B cell (primary cell): ENCODE measurements at regions not wholly inside any gene's neighbourhood (a gene's known extent, or its start where the extent isn't known, plus 50 kb on each side); places are given as distances from the start of the nearest gene placed in this dataset.

Experiments used
- ATAC-seq: fragments of 200-7000 bp; cut with Tn5 transposase; one replicate; pipeline ENCODE4 v1.10.0; 2021; ENCODE audit warnings: low read depth, mild to moderate bottlenecking, moderate number of reproducible peaks, moderate library complexity
- CTCF ChIA-PET: fragments of 350-600 bp; sonication (Branson Sonifier 250); formaldehyde crosslinking; loops from one replicate; lab custom pipeline; 2021; ENCODE audit warnings: antibody characterized with exemption, inconsistent platforms; lab: Charles Lee
- POLR2A ChIA-PET: fragments of 350-600 bp; sonication (Branson Sonifier 250); formaldehyde crosslinking; loops from one replicate; lab custom pipeline; 2021; ENCODE audit warnings: antibody characterized with exemption; lab: Charles Lee
- DNase-seq: peaks from one replicate; pipeline ENCODE4 v3.0.0; 2013
- H2AFZ ChIP-seq: 2 replicates; pipeline ENCODE4 v1.6.1; 2012; ENCODE audit warnings: mild to moderate bottlenecking, low read depth, low read length; ENCODE audit not compliant: insufficient read depth, poor library complexity, severe bottlenecking
- H3K27ac ChIP-seq, 2 donors: 1 replicate in 1 of 2; 2 replicates in 1 of 2; pipeline ENCODE4 v1.5.1; 2012 to 2013; ENCODE audit warnings: low read length in 2 of 2, mild to moderate bottlenecking in 2 of 2, moderate library complexity in 1 of 2
- H3K27me3 ChIP-seq, 4 experiments: fragments of 200-600 bp in 1 of 4; sonication (generic) in 1 of 4; replicated peaks in 1 of 4; 1 replicate in 2 of 4; 2 replicates in 2 of 4; pipeline versions ENCODE4 v1.6.1 to v1.7.0; 2013 to 2016; ENCODE audit warnings: low read length in 3 of 4, mild to moderate bottlenecking in 2 of 4, mixed read lengths in 1 of 4, moderate library complexity in 1 of 4; ENCODE audit not compliant: insufficient read depth in 4 of 4, control insufficient read depth in 3 of 4; ENCODE audit errors: control extremely low read depth in 1 of 4
- H3K36me3 ChIP-seq, 2 experiments: replicated peaks in 1 of 2; 1 replicate in 1 of 2; 2 replicates in 1 of 2; pipeline versions ENCODE4 v1.6.1 to v1.7.1; 2013; ENCODE audit warnings: low read length in 1 of 2; ENCODE audit not compliant: insufficient read depth in 2 of 2, control insufficient read depth in 1 of 2; ENCODE audit errors: control extremely low read depth in 1 of 2, extremely low read depth in 1 of 2
- H3K4me1 ChIP-seq, 2 donors: fragments of 200-600 bp in 1 of 2; sonication (generic) in 1 of 2; 1 replicate in 1 of 2; 2 replicates in 1 of 2; pipeline versions ENCODE4 v1.5.1 to v1.6.1; 2013 to 2017; ENCODE audit warnings: low read length in 2 of 2; ENCODE audit not compliant: control insufficient read depth in 2 of 2, insufficient read depth in 2 of 2
- H3K4me2 ChIP-seq: replicated peaks from 2 replicates; pipeline ENCODE3; 2012; ENCODE audit warnings: mild to moderate bottlenecking, low read depth, low read length; ENCODE audit not compliant: poor library complexity, severe bottlenecking
- H3K4me3 ChIP-seq, 5 experiments: fragments of 200-600 bp in 1 of 5; sonication (generic) in 1 of 5; 1 replicate in 3 of 5; 2 replicates in 2 of 5; pipeline versions ENCODE4 v1.5.1 to v1.7.0; 2011 to 2016; ENCODE audit warnings: low read length in 4 of 5, mild to moderate bottlenecking in 4 of 5, low read depth in 2 of 5, control low read depth in 1 of 5, moderate library complexity in 1 of 5; ENCODE audit not compliant: insufficient read depth in 1 of 5; ENCODE audit errors: control extremely low read depth in 1 of 5, extremely low read depth in 1 of 5
- H3K79me2 ChIP-seq: fragments of 200-600 bp; sonication (generic); one replicate; pipeline ENCODE4 v1.6.0; 2016; ENCODE audit warnings: low read length; ENCODE audit not compliant: control insufficient read depth, insufficient read depth
- H3K9ac ChIP-seq: fragments of 200-600 bp; sonication (generic); 2 replicates; pipeline ENCODE4 v1.6.1; 2017; ENCODE audit warnings: mild to moderate bottlenecking, low read length, moderate library complexity
- H3K9me3 ChIP-seq, 3 donors: one replicate each; pipeline versions ENCODE4 v1.6.1 to v1.7.1; 2013; ENCODE audit warnings: low read length in 2 of 3; ENCODE audit not compliant: control insufficient read depth in 2 of 3, insufficient read depth in 1 of 3; ENCODE audit errors: control extremely low read depth in 1 of 3
- H4K20me1 ChIP-seq: 2 replicates; pipeline ENCODE4 v1.6.0; 2012; ENCODE audit warnings: mild to moderate bottlenecking, low read length; ENCODE audit not compliant: insufficient read depth, control insufficient read depth, poor library complexity, severe bottlenecking
- H3K27ac Mint-ChIP-seq: one replicate; pipeline ENCODE4 v1.8.0; 2021; ENCODE audit warnings: mixed read lengths
- H3K27me3 Mint-ChIP-seq: one replicate; pipeline ENCODE4 v1.8.0; 2021; ENCODE audit warnings: mixed read lengths
- H3K4me1 Mint-ChIP-seq: one replicate; pipeline ENCODE4 v1.8.0; 2021; ENCODE audit warnings: mixed read lengths
- H3K4me3 Mint-ChIP-seq: one replicate; pipeline ENCODE4 v1.8.0; 2021; ENCODE audit warnings: mixed read lengths
- H3K9me3 Mint-ChIP-seq: one replicate; pipeline ENCODE4 v1.8.0; 2022; ENCODE audit warnings: mixed read lengths; ENCODE audit not compliant: insufficient read depth
- EZH2 ChIP-seq: IDR thresholded peaks from 2 replicates; pipeline ENCODE4 v1.6.1; 2012; ENCODE audit warnings: borderline replicate concordance, low read depth, mild to moderate bottlenecking, moderate library complexity, low read length; ENCODE audit not compliant: insufficient read depth, poor library complexity, severe bottlenecking
- WGBS: methylation state at CpG from one replicate; pipeline ENCODE4 v1.1.5; 2013; ENCODE audit warnings: missing lambda C conversion rate; ENCODE audit not compliant: insufficient coverage; 5-methylcytosine and 5-hydroxymethylcytosine counted together
- intact Hi-C: fragments of 100-400 bp; cut with micrococcal nuclease; formaldehyde crosslinking; loops from one replicate; pipeline ENCODE4 v1.10.0; 2022
- TF ChIP-seq, protein P1 (sequence below): fragments of 200-600 bp; IDR thresholded peaks from one replicate; pipeline ENCODE4 v1.8.0; 2022; ENCODE audit warnings: antibody characterized with exemption, mild to moderate bottlenecking

DNA sequence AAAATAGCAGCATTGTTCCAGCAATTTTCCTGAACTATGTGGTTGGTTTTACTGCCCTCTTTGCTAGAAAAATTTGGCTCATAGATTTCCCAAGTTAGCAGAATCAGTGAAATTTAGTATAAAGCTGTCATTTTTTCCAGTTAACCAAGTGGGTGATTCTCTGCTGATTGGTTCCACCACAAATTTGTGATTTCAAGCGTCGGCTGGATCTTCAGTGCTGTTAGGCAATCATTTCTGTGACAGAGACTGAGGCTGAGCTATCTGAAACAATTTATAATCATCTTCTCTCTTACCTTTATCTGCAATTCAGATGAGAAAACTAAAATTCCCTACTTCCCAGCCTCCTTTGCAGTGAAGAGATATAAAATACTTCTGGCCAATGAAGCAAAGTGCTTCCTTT lies 68.6 kb upstream of the OTUD4 start:
- ChIA-PET CTCF (no interaction called here), POLR2A (no interaction called here)
- intact Hi-C loops = no loop called here
- no peak overlapping the region for H3K9ac ChIP-seq
- no peaks in the 10 kb centered on the region for H3K79me2 ChIP-seq
- Mint-ChIP-seq H3K9me3 (peaks cover 2% of the 10 kb centered on the region), H3K4me1 (no peaks in the 10 kb centered on the region), H3K27me3 (peaks cover 34% of the 10 kb centered on the region), H3K27ac (no peak overlapping the region), H3K4me3 (no peak overlapping the region)
- no peak overlapping the region for H2AFZ ChIP-seq
- H4K20me1 ChIP-seq = no peaks in the 10 kb centered on the region
- ATAC-seq (no peak), DNase-seq (no peak)
- H3K27ac ChIP-seq = no peak overlapping the region
- H3K9me3 ChIP-seq = no peaks in the 10 kb centered on the region
- no CpG with 5 or more reads among the region's 2 CpGs for WGBS
- no peaks in the 10 kb centered on the region for H3K36me3 ChIP-seq
- TF ChIP-seq EZH2 = no peak
- TF ChIP-seq, protein P1, sequence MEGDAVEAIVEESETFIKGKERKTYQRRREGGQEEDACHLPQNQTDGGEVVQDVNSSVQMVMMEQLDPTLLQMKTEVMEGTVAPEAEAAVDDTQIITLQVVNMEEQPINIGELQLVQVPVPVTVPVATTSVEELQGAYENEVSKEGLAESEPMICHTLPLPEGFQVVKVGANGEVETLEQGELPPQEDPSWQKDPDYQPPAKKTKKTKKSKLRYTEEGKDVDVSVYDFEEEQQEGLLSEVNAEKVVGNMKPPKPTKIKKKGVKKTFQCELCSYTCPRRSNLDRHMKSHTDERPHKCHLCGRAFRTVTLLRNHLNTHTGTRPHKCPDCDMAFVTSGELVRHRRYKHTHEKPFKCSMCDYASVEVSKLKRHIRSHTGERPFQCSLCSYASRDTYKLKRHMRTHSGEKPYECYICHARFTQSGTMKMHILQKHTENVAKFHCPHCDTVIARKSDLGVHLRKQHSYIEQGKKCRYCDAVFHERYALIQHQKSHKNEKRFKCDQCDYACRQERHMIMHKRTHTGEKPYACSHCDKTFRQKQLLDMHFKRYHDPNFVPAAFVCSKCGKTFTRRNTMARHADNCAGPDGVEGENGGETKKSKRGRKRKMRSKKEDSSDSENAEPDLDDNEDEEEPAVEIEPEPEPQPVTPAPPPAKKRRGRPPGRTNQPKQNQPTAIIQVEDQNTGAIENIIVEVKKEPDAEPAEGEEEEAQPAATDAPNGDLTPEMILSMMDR = no peak
- no peak overlapping the region for H3K4me2 ChIP-seq
- H3K27me3 ChIP-seq = peaks cover 0 to 6% (median 2%) of the 10 kb centered on the region in 4 experiments
- H3K4me1 ChIP-seq = no peaks in the 10 kb centered on the region
- no peak overlapping the region for H3K4me3 ChIP-seq

DNA sequence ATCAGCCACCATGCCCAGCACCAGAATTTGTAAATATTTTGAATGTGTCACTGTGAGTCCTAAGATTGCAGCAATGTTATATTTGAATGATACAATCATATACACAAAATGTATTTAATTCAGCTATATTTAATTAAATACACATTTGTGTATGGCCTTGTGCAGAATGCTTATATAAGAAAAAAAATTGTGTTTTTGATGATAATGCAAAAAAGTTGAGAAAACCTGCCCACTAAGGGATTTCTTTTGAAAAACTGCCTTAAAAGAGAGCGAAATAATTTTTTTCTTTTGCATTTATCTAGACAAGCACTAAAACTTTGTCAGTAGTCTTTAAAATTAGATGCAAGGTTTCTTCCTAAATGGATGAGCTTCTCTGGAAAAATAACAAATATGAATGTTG lies 68.1 kb upstream of the OTUD4 start:
- Mint-ChIP-seq H3K27me3 (peaks cover 37% of the 10 kb centered on the region), H3K4me1 (no peaks in the 10 kb centered on the region), H3K27ac (no peak overlapping the region), H3K4me3 (no peak overlapping the region), H3K9me3 (peaks cover 2% of the 10 kb centered on the region)
- ATAC-seq (no peak), DNase-seq (no peak)
- CTCF ChIA-PET = no interaction called here
- H3K9ac ChIP-seq = no peak overlapping the region
- no peaks in the 10 kb centered on the region for H3K4me1 ChIP-seq
- H2AFZ ChIP-seq = no peak overlapping the region
- no CpG with 5 or more reads among the region's 1 CpG for WGBS
- H3K36me3 ChIP-seq = no peaks in the 10 kb centered on the region
- H3K4me3 ChIP-seq = no peak overlapping the region
- TF ChIP-seq EZH2 = no peak
- TF ChIP-seq, protein P1 = no peak
- intact Hi-C loops = no loop called here
- H3K79me2 ChIP-seq = no peaks in the 10 kb centered on the region
- H3K9me3 ChIP-seq = no peaks in the 10 kb centered on the region
- POLR2A ChIA-PET = no interaction called here
- no peak overlapping the region for H3K4me2 ChIP-seq
- no peaks in the 10 kb centered on the region for H4K20me1 ChIP-seq
- H3K27me3 ChIP-seq = peaks cover 0 to 6% (median 4%) of the 10 kb centered on the region in 4 experiments
- H3K27ac ChIP-seq = no peak overlapping the region
